ENCODE measurements at regions not wholly inside any gene's neighbourhood (a gene's known extent, or its start where the extent isn't known, plus 50 kb on each side); places are given as distances from the start of the nearest gene placed in this dataset.

GRCh38 chr3:95389725-95390313 is 1327.0 kb downstream of the NSUN3 start:
- TF ChIP-seq CTCF (IDR thresholded peaks at IDR 0.05; ENCODE audit: low read depth, low read length) (no peak), POLR2A (IDR thresholded peaks at IDR 0.05; ENCODE audit: extremely low read depth, insufficient read length) (no peak)
